GM19372 (cell line): ENCODE measurements at regions not wholly inside any gene's neighbourhood (a gene's known extent, or its start where the extent isn't known, plus 50 kb on each side); places are given as distances from the start of the nearest gene placed in this dataset.
A peak's percentile ranks its signal among the peaks of the same experiment; 100 is the strongest.

ENCODE experiments used
- ATAC-seq: cut with Tn5 transposase; IDR thresholded peaks from one replicate; pipeline ENCODE4 v1.9.1; 2021; ENCODE audit warnings: mild to moderate bottlenecking, low read depth, moderate library complexity; ENCODE audit not compliant: unreplicated experiment

DNA sequence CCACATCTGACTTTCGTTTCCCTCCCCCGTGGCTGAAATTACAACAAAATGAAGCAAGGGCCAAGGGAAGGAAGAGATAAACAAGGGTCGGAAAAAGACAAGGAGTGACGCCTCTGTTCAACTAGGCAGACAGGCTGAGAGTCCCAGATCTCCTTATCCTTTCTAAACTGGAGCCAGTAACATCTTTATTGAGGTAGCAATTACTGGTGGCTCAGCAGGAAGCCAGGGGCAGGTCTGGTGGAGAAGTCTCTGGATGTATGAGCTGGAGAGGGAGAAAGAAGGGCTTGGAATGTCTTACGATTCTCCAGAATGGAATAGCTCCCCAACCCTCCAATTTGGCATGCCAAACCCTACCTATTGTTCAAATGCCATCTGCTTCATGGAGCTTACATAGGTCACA is 190.8 kb upstream of the BRINP1 start:
- no peak for ATAC-seq

DNA sequence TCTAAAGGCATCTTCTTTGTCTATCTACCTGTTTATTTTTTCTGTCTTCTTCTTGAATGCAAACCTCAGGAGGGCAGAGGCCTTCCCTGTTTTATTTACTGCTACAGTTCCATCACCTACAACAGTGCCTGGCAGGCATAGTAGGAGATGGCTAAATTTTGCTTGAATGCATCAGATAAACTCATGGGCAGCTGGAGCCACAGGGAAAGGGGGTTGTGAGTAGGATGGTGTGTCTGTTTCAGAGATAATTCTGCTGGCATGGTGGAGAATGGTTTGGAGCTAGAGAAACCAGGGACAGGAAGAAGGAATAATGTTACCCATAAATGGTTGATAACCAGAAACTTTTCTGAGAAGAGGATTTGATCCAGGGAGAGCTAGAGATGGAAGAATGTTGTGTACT is 189.8 kb upstream of the BRINP1 start:
- no peak for ATAC-seq

DNA sequence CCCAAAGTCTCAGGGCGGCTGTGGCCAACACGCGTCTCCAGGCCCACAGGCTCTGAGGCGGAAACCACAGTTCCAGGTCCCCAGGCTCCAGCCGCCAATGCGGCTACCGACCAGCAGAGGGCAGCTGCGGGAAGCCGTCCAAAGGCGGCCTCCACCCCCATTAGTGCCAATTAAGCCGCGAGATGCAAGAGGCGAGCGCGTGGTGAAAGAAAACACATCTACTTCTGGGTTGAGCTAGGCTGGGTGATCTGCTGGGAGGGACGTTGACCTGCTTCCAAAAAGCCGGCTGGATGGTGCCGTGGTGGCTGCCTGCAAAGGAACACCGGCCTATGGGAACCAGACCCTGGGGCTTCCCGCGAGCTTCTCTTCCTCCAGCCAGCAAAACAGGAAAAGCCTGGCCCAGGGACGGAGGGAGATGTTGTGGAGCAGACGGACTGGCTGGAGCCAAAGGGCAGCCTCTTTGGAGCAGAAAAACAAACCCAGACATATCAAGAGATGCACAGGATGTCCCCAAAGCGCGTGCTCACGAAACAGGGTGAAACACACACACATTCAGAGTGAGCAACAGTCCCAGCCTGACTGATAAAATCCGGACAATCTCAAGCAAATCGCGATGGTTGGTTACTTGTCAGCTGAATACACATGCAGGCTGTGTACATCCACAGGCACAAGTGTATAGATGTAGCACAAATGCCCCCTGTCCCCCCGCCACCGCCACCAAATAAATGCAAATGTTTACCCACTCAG is 187.1 kb upstream of the BRINP1 start:
- peak; percentile 99 for ATAC-seq

GRCh38 chr9:119544492-119544891 is 175.3 kb upstream of the BRINP1 start:
- no peak for ATAC-seq

DNA sequence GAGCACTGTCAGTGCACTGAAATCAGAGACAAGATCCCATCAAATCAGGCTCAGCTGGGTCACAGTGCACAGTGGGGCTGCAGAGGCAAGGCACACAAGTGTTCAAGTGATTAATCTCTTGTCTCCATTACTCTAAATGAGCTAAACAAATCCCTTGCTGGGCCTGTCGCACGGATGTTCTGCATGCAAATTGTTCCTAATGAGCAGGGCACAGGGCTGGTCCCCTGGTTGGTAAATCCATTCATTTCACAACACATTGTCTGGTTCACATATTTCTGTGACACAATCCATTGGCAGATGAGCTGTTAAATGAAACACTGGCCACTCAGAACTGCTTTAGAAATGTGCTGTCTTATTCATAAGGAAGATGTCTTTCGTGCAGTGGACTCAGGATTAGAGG is 167.9 kb upstream of the BRINP1 start:
- no peak for ATAC-seq

- ATAC-seq: no peak
These were observed 164.3 kb upstream of the BRINP1 start for GRCh38 chr9:119533504-119533903.

- ATAC-seq: no peak
These were observed 157.5 kb upstream of the BRINP1 start for GRCh38 chr9:119526698-119527097.

- ATAC-seq: no peak
These were observed 154.3 kb upstream of the BRINP1 start for GRCh38 chr9:119523508-119523907.

DNA sequence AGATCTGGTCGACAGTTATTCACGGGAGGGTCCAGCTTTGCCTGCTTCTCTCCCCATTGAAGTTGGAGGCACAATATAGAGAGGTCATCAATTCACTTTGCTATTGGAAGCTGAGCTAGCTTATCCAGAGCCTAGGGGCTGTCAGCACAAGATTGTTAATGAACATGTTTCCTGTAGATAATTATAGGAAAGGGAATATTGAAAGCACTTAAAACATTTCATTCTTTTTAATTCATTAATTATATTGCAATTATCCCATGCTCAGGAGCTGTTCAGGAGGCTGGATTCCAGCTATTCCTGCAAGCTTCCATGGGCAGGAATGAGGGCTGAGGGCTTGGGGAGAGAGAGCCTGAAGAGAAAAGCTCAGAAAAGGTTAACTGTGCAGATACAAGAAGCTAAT is 153.1 kb upstream of the BRINP1 start:
- no peak for ATAC-seq

DNA sequence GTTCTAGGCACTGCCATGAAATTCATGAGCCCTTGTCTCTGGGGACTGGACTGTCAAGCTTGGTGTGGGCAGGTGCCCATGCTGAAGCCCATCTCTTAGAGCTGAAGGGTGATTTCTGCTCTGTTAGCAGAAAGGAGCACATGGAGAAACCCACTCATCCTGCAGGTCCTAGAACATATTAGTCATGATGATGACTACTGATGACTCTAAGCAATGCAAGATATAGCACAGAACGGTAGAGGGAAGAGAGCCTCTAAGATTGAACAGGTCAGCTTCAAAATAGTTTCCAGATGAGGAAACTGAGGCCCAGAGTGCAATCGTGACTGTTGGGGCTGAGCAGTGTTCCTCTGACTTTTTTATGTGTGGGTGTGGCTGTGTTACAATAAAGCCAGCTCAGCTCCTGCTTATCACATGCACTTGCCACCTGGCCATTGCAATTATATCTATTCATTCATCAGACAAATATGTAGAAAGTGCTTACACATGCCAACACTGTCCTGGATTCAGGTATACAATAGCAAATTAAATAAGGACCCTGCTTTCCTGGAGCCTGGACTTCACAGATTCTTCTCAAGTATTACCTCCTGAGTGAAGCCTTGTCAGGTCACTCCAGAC is 140.2 kb upstream of the BRINP1 start:
- no peak for ATAC-seq

DNA sequence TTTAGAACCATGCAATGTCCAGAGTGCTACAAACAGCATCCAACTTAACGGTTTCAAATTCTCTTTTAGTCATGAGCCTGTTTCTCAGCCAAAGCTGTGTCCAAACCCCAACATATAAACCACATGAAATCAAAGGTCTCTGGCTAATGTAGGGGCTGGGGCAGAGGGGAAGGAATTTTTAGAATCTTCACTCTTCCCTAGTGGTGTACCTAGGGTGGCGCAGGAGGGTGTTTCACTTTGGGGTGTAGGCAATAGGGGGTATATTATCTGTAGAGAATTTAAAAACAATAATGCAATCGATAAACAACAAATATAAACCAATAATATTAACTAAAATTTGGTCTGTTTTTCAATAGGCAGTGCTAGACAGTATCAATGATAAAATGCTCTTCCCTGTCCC is 132.1 kb upstream of the BRINP1 start:
- ATAC-seq: no peak

DNA sequence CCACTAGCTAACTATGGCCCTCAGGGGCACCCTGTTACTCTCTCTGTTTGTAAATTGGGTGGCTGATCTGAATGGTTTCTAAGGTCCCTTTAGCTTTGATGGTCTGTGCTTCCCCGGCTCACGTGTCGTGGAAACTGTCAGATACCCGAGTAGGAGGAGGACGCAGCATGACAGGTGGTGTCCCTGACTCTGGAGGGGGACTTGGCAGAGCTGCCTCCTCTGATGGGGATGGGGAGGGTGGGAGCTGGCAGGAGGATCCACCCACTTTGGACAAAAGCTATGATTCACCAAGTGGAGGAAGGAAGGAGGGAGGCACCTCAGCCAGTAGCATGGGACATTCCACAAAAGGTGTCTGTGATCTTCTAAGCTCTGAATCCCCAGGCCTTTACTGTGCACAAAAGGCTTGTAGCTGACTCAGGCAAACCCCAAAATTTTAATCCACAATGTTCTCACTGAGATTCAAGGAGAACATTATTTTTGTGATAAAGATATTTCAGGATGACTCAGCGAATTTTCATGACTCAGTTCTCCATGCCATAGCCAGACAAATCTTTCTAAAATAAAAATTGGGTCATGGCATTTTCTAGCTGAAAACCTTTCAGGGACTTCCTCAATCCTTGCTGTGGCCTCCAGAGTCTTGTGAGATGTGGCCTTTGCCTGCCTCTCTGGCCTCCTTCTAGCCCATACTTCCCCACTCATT is 131.0 kb upstream of the BRINP1 start:
- ATAC-seq: no peak

GRCh38 chr9:119487118-119487827 is 118.0 kb upstream of the BRINP1 start:
- ATAC-seq: no peak

GRCh38 chr9:119483153-119483552 is 113.9 kb upstream of the BRINP1 start:
- ATAC-seq: no peak

GRCh38 chr9:119477197-119477596 is 108.0 kb upstream of the BRINP1 start:
- no peak for ATAC-seq

- ATAC-seq: no peak
These were observed 88.8 kb upstream of the BRINP1 start for GRCh38 chr9:119458068-119458467.

DNA sequence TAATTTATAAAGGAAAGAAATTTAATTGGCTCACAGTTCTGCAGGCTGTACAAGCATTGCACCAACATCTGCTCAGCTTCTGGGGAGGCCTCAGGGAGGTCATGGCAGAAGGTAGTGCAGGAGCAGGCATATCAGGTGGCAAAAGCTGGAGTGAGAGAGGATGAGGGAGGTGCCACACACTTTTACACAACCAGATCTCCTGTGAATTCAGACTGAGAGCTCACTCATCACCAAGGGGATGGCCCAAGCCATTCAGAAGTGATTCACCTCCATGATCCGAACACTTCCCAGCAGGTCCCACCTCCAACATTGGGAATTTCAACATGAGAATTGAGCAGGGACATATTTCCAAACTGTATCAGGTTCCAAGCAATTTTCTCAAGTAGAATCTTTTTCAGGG is 84.7 kb upstream of the BRINP1 start:
- no peak for ATAC-seq

GRCh38 chr9:119453490-119453911 is 84.3 kb upstream of the BRINP1 start:
- no peak for ATAC-seq

DNA sequence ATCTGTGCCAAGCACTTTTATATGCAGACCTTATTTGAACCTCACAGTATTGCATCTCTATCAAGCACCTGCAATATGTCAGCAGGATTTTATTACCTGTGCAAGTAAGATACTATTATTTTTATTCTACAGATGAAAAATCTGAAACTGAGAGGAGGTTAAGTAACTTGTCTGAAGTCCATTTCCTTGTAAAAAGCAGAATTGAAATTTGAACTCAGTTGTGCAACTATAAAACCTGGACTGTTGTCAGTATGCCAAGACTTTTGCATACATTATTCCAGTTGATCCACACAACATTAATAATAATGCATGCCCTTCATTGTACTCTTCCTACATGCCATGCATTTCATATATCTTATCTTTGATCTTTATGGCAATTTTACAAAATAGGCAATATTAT is 82.2 kb upstream of the BRINP1 start:
- no peak for ATAC-seq

GRCh38 chr9:119443179-119443578 is 73.9 kb upstream of the BRINP1 start:
- ATAC-seq: no peak

DNA sequence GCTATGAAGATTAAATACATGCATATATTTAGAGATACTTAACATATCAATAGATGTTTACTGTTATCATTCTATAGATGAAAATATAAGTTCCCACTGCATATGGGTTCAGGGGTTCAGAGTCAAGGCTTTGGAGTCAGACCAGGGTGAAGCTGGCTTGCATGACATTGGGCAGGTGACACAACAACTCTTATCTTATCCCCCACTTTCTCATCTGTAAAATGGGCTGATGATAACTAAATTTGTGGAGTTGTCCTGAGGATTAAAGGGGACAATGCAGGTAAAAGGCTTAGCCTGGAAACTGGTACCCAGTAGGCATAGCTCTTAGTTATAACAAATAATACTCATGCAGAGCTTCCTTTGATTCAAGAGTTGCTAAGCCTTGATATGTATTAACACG is 72.6 kb upstream of the BRINP1 start:
- no peak for ATAC-seq
